Retinal pigment epithelial cell (primary cell): ENCODE measurements at regions not wholly inside any gene's neighbourhood (a gene's known extent, or its start where the extent isn't known, plus 50 kb on each side); places are given as distances from the start of the nearest gene placed in this dataset.
"Not testable (repeated sequence)": the region's sequence is repeated elsewhere in the genome, so short reads cannot be mapped to it uniquely, and the experiment has no call there.

Experiments used
- DNase-seq: peaks from one replicate; pipeline ENCODE4 v3.0.0-alpha.2; 2010; ENCODE audit warnings: low read depth
- H3K4me3 ChIP-seq: 2 replicates; pipeline ENCODE4 v1.5.1; 2011; ENCODE audit warnings: mild to moderate bottlenecking, low read length, control low read depth, moderate library complexity
- CTCF ChIP-seq: conservative IDR thresholded peaks from 2 replicates; pipeline ENCODE4 v1.5.1; 2011; ENCODE audit warnings: low read depth, low read length, control low read depth, inconsistent platforms

DNA sequence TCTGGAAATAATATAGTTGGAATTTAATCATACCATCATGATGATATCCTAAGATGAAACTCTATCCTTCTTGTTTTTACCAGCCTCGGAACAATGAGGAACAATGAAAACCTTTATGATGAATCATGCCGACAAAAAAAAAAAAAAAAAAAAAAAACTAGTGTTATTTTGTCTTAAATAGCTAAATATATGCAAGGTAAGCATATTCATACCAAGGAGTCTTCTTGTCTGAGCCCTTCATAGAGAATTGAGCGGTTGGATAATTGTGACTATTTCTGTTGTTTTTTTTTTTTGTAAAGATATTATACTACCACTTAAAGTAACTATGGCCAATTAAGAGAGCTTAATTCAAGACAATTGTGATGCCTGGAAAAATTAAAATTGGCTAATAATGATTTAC is 244.0 kb upstream of the PCDH9 start:
- no peak for DNase-seq
- H3K4me3 ChIP-seq: no peak overlapping the region
- no peak for TF ChIP-seq CTCF

DNA sequence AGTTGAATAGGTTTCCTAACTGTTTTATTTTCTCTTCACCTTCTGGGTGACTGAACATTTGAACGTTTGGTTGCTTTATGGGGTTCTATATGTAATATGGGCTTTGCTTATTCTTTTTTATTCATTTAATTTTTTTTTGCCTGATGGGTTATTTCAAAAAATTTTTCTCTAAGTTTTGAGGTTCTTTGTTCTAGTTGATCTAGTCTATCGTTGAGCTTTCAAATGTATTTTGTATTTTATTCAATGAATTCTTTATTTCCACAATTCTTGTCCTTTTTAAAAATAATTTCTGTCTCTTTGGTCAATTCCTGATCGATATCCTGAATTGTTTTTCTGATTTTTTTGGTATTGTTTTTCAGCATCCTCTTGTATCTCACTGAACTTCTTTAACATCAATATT is 239.5 kb upstream of the PCDH9 start:
- H3K4me3 ChIP-seq: no peak overlapping the region
- TF ChIP-seq CTCF: no peak
- DNase-seq: no peak

GRCh38 chr13:67466569-67466968 is 236.4 kb upstream of the PCDH9 start:
- H3K4me3 ChIP-seq: no peak overlapping the region
- no peak for DNase-seq
- no peak for TF ChIP-seq CTCF

GRCh38 chr13:67464154-67464553 is 234.0 kb upstream of the PCDH9 start:
- no peak overlapping the region for H3K4me3 ChIP-seq
- TF ChIP-seq CTCF: no peak

GRCh38 chr13:67462098-67462497 is 232.0 kb upstream of the PCDH9 start:
- no peak for DNase-seq
- TF ChIP-seq CTCF: no peak
- H3K4me3 ChIP-seq: no peak overlapping the region

More at GRCh38 chr13:67464154-67464553, 234.0 kb upstream of the PCDH9 start:
- DNase-seq: no peak

GRCh38 chr13:67452526-67452925 is 222.4 kb upstream of the PCDH9 start:
- DNase-seq, H3K4me3 ChIP-seq: not testable (repeated sequence)

DNA sequence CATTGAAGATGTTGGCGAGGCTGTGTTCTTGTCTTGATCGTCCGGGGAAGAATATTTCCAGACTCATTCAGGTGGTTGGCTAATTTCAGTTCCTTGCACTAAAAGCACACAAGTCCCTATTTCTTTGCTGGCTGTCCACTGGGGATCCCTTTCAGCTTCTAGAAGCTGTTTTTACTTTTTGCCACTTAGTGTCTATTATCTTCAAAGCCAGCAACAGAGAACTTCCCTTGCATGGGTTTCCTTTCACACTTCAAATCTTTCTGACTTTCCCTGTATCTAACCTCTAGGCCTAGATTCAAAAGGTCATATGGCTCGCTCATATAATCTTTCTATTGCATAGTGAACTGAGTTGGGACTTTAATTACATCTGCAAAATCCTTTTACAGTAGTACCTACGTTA is 215.3 kb upstream of the PCDH9 start:
- H3K4me3 ChIP-seq: no peak overlapping the region
- DNase-seq: no peak
- no peak for TF ChIP-seq CTCF

- no peak for DNase-seq
- TF ChIP-seq CTCF: no peak
- no peak overlapping the region for H3K4me3 ChIP-seq
Observed at GRCh38 chr13:67443923-67444322, 213.8 kb upstream of the PCDH9 start.
